Psoas muscle (tissue), 7 donors: ENCODE measurements at regions not wholly inside any gene's neighbourhood (a gene's known extent, or its start where the extent isn't known, plus 50 kb on each side); places are given as distances from the start of the nearest gene placed in this dataset.

Experiments used
- ATAC-seq, 4 donors: fragments of 200-7000 bp; cut with Tn5 transposase; one replicate each; pipeline ENCODE4 v1.9.1; 2020; ENCODE audit warnings: moderate library complexity in 3 of 4, mild to moderate bottlenecking in 2 of 4
- DNase-seq, 2 donors: peaks; one replicate each; pipeline ENCODE4 v3.0.0-alpha.2; 2020
- H3K27ac ChIP-seq: fragments of 200-600 bp; one replicate; pipeline ENCODE4 v1.8.0; 2022
- H3K27me3 ChIP-seq, 3 donors: fragments of 200-600 bp in 1 of 3; one replicate each; pipeline versions ENCODE4 v1.6.1 to v1.8.0; 2013 to 2022; ENCODE audit warnings: low read length in 2 of 3, mild to moderate bottlenecking in 2 of 3, moderate library complexity in 1 of 3; ENCODE audit not compliant: insufficient read depth in 3 of 3
- H3K36me3 ChIP-seq, 2 donors: fragments of 200-600 bp in 1 of 2; one replicate each; pipeline versions ENCODE4 v1.6.1 to v1.8.0; 2013 to 2022; ENCODE audit warnings: low read depth in 1 of 2, mild to moderate bottlenecking in 1 of 2, moderate library complexity in 1 of 2; ENCODE audit not compliant: insufficient read depth in 1 of 2
- H3K4me1 ChIP-seq: fragments of 200-600 bp; one replicate; pipeline ENCODE4 v1.8.0; 2022
- H3K4me3 ChIP-seq: fragments of 200-600 bp; one replicate; pipeline ENCODE4 v1.8.0; 2022; ENCODE audit warnings: mild to moderate bottlenecking
- H3K9me3 ChIP-seq: fragments of 200-600 bp; one replicate; pipeline ENCODE4 v1.8.0; 2022
- CTCF ChIP-seq: fragments of 200-600 bp; IDR thresholded peaks from one replicate; pipeline ENCODE4 v1.8.0; 2022; ENCODE audit warnings: antibody characterized with exemption
- WGBS, 3 donors: extraction: QIAGEN DNeasy Blood & Tissue Kit; methylation state at CpG; one replicate each; pipeline versions ENCODE4 v1.1.6 to v1.1.7; 2013; 5-methylcytosine and 5-hydroxymethylcytosine counted together
- intact Hi-C, 2 donors: fragments of 100-400 bp; cut with DNase I; formaldehyde crosslinking; loops; one replicate each; pipeline versions ENCODE4 v1.11.0 to v1.14.2; 2022
- donor health status: healthy with polysubstance abuse.
- donor health status: DM: no; HTN: no; CAD: no; lungs with moderate emphysema.
- donor health status: Bipolar disorder and iron deficiency.
- donor health status: healthy.
- donor health status: DM: yes; HTN: yes; CAD: no.
- donor health status: DM: no; HTN: no; CAD: no.
- donor health status: DM: yes; HTN: yes; CAD: no.

- no peak for TF ChIP-seq CTCF
- H3K36me3 ChIP-seq: no peaks in the 10 kb centered on the region
- no peaks in the 10 kb centered on the region for H3K4me1 ChIP-seq
- H3K27me3 ChIP-seq: peaks cover 0 to 2% (median 0%) of the 10 kb centered on the region in 3 donors
- intact Hi-C loops: no loop called here
- H3K27ac ChIP-seq: no peak overlapping the region
- no peak overlapping the region for H3K4me3 ChIP-seq
- WGBS, 3 donors: 47 to 54% (median 52%) methylated on average over 2 of the region's 2 CpGs
- ATAC-seq (no peak), DNase-seq (no peak)
- no peaks in the 10 kb centered on the region for H3K9me3 ChIP-seq
Observed at GRCh38 chr11:119496997-119497396, 74.0 kb upstream of the THY1 start.

- DNase-seq (no peak), ATAC-seq (no peak)
- H3K4me1 ChIP-seq: no peaks in the 10 kb centered on the region
- WGBS, 3 donors: 60 to 64% (median 60%) methylated on average over 9 of the region's 9 CpGs
- H3K27me3 ChIP-seq: peaks cover 0 to 2% (median 0%) of the 10 kb centered on the region in 3 donors
- no peaks in the 10 kb centered on the region for H3K9me3 ChIP-seq
- no peaks in the 10 kb centered on the region for H3K36me3 ChIP-seq
- TF ChIP-seq CTCF: no peak
- intact Hi-C loops: no loop called here
- no peak overlapping the region for H3K27ac ChIP-seq
- H3K4me3 ChIP-seq: no peak overlapping the region
Observed at GRCh38 chr11:119496469-119496868, 73.5 kb upstream of the THY1 start.

GRCh38 chr11:119493712-119494111 lies 70.7 kb upstream of the THY1 start:
- H3K9me3 ChIP-seq: no peaks in the 10 kb centered on the region
- H3K27me3 ChIP-seq: peaks cover 0 to 3% (median 1%) of the 10 kb centered on the region in 3 donors
- TF ChIP-seq CTCF: no peak
- H3K4me1 ChIP-seq: no peaks in the 10 kb centered on the region
- H3K36me3 ChIP-seq: no peaks in the 10 kb centered on the region
- 51 to 54% (median 53%) methylated on average over 4 of the region's 4 CpGs for WGBS, 3 donors
- ATAC-seq (no peak), DNase-seq (no peak)
- H3K4me3 ChIP-seq: no peak overlapping the region
- no peak overlapping the region for H3K27ac ChIP-seq
- intact Hi-C loops: no loop called here

GRCh38 chr11:119491753-119492510 lies 69.0 kb upstream of the THY1 start:
- TF ChIP-seq CTCF: no peak
- H3K36me3 ChIP-seq: no peaks in the 10 kb centered on the region
- H3K4me1 ChIP-seq: no peaks in the 10 kb centered on the region
- peaks cover 0 to 6% (median 1%) of the 10 kb centered on the region in 3 donors for H3K27me3 ChIP-seq
- H3K9me3 ChIP-seq: no peaks in the 10 kb centered on the region
- no peak for DNase-seq
- no peak overlapping the region for H3K4me3 ChIP-seq
- ATAC-seq: no peak
- no peak overlapping the region for H3K27ac ChIP-seq
- intact Hi-C loops: no loop called here
- WGBS, 3 donors: 76 to 80% (median 78%) methylated on average over 17 of the region's 17 CpGs
